Endothelial cell of umbilical vein (primary cell): ENCODE measurements at regions not wholly inside any gene's neighbourhood (a gene's known extent, or its start where the extent isn't known, plus 50 kb on each side); places are given as distances from the start of the nearest gene placed in this dataset.

Experiments used
- CTCF ChIP-seq, 2 donors: IDR thresholded peaks; 1 replicate in 1 of 2; 2 replicates in 1 of 2; pipeline ENCODE4 v1.5.1; 2011; ENCODE audit warnings: low read length in 2 of 2, mild to moderate bottlenecking in 2 of 2, moderate library complexity in 2 of 2, control low read depth in 1 of 2, inconsistent platforms in 1 of 2, low read depth in 1 of 2; ENCODE audit not compliant: insufficient read depth in 1 of 2; ENCODE audit errors: extremely low read depth in 1 of 2
- EZH2 ChIP-seq: IDR thresholded peaks from 2 replicates; pipeline ENCODE4 v1.6.1; 2012; ENCODE audit warnings: borderline replicate concordance, low read depth, mild to moderate bottlenecking, moderate library complexity, low read length, inconsistent platforms; ENCODE audit not compliant: severe bottlenecking
- MAX ChIP-seq: IDR thresholded peaks from 2 replicates; pipeline ENCODE4 v1.6.1; 2011; ENCODE audit not compliant: insufficient read depth, insufficient read length
- MYC ChIP-seq: IDR thresholded peaks from one replicate; pipeline ENCODE4 v1.6.1; 2011; ENCODE audit warnings: mild to moderate bottlenecking, low read depth, low read length
- POLR2A ChIP-seq: IDR thresholded peaks from 2 replicates; pipeline ENCODE4 v1.6.1; 2012; ENCODE audit warnings: low read depth, mild to moderate bottlenecking, control low read depth, low read length
- POLR2AphosphoS5 ChIP-seq: IDR thresholded peaks from 2 replicates; pipeline ENCODE4 v1.6.1; 2012; ENCODE audit warnings: low read depth, mild to moderate bottlenecking, control low read depth, low read length, moderate library complexity; ENCODE audit not compliant: insufficient read depth

- TF ChIP-seq CTCF (IDR thresholded peaks at IDR 0.05; ENCODE audit: extremely low read depth in 1 of 2, insufficient read depth in 1 of 2, low read depth in 1 of 2, low read length in 2 of 2) (no peak), POLR2A (no peak), EZH2 (no peak), MYC (no peak), MAX (no peak), POLR2AphosphoS5 (no peak)
Measured at GRCh38 chr2:40036241-40036640, 257.2 kb upstream of the THUMPD2 start.
